ENCODE measurements at regions not wholly inside any gene's neighbourhood (a gene's known extent, or its start where the extent isn't known, plus 50 kb on each side); places are given as distances from the start of the nearest gene placed in this dataset.

DNA sequence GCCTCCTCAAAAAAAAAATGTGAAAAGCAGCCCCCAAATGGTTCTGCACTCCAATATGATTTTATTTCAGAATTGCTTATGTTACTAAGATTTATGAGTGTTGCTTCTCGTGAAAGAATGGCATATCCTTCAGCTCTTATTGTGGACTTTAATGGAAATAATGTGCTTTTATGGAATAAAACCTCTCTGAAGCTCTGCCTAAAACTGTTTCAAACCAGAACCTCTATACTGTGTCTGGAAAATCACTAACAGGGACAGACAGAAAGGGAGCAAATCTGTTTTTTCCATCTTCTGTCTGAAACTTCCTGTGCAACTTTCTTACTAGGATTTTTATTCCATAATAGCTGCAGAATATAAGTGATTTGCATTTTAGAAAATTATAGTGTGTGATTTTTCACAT, 493.1 kb downstream of the ANKRD50 start:
- DNase-seq (ENCODE audit: low read depth in 3 of 3), result no peak

DNA sequence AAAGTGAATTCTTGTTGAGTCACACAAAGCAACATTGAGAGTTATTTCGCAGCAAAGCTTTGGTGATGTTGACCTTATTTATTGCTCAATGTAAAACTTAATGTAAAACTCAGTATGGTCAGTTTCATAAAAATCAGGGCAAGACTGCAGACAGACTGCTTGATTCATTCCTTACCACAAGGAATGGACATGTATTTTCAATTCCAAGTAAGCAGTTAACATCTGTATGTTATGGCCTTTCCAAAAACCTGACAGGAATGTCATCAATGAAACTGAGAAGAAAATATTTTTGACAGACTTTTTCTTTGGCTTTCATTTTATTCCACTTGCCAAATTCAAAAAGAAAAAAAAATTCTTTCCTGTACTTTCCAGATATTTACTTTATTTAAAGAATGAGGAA, 488.3 kb downstream of the ANKRD50 start:
- no peak for DNase-seq (ENCODE audit: low read depth in 3 of 3)

DNA sequence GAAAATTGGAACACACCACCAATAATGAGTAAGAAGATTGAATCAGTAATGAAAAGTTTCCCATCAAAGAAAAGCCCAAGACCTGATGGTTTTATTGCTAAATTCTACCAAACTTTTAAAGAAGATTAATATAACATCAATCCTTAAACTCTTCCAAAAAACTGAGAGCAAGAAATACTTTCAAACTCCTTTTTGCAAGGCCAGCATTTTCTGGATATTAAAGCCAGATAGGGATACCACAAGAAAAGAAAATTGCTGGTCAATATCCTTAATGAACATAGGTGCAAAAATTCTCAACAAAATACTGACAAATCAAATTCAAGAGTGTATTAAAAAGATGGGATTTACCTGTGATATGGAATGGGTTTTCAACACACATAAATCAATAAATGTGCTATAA, 484.6 kb downstream of the ANKRD50 start:
- no peak for DNase-seq (ENCODE audit: low read depth in 3 of 3)

DNA sequence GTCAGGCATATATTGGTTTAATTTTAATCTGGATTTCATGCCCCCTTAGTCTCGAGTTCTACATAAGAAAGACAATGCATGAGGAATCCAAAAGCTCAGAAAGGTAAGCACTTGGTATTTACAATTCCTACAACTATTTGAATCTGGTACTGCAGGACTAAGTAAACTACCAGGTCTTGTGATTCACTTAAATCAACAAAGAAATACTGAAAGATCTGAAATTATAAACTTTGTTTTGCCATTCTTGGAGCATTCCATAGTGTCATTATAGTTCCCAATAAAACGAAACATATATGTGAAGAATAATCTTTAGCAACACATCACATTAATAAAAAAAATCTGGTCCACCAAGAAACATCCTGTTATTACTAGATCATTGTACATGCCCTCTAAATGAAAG, 482.3 kb downstream of the ANKRD50 start:
- no peak for DNase-seq (ENCODE audit: low read depth in 3 of 3)

DNA sequence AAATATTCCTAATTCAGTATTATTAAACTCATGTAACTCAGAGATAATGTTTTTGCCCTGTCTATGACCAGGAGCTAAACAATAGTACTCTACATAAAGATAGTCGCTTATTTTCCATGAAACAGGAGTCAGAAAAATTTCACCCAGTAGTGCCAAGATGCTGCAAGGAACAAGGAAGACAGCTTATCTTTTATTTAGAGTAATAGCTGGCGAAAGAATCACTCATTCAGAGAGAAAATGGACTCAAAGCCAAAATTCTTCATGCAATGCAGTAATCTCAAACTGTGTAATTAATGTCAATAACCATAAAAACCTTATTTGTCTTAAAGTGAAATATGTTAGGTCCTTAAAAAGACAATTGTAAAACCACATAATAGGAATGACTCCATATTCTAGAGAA, 477.8 kb downstream of the ANKRD50 start:
- no peak for DNase-seq (ENCODE audit: low read depth in 3 of 3)

DNA sequence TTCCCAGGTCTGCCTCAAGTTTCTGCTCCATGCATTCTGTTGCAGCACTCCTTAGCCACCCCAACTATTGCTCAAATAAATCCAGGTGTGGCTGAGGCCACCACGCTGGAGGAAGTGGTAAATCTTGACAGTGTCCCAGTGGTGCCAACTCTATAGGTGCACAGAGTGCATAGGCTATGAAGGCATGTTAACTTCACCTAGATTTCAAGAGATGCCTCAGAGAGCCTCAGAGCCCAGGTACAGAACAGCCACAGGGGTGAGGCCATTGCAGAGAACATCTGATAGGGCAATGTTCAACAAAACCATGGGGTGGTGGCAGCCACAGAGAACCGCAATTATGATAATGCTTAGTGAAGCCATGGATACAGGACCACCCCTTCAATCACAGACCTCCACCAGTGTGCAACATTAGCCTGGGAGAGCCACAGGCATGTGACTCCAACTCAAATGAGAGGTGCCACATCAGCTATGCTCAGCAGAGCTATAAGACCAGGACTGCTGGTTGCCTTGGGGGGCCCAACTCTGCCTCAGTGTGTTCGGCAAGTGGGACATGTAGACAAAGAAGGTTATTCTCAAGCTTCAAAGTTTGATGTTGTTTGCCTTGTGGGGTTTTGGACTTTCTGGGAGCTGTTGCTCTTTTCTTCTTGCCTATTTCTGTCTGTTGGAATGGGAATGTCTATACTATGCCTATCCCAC, 468.7 kb downstream of the ANKRD50 start:
- DNase-seq (ENCODE audit: low read depth in 3 of 3), result no peak

DNA sequence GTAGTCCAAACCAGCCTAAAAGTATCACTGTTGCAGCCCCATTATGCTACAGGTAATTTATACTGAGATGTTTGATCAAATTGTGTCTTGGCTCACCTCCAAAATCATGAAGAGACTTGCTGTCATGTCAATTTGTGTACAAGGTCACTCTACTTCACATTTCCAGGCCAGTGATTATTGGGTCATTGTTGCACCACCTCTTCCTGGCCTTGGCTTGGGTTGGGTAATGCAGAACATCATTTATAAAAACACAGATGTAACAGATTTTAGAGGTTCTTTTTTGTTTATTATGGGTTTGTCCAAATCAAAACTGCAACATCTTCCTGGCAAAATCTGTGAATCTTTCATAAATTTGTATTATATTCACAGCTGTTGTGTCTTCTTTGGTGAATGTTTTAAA, 459.5 kb downstream of the ANKRD50 start:
- no peak for DNase-seq (ENCODE audit: low read depth in 3 of 3)

DNA sequence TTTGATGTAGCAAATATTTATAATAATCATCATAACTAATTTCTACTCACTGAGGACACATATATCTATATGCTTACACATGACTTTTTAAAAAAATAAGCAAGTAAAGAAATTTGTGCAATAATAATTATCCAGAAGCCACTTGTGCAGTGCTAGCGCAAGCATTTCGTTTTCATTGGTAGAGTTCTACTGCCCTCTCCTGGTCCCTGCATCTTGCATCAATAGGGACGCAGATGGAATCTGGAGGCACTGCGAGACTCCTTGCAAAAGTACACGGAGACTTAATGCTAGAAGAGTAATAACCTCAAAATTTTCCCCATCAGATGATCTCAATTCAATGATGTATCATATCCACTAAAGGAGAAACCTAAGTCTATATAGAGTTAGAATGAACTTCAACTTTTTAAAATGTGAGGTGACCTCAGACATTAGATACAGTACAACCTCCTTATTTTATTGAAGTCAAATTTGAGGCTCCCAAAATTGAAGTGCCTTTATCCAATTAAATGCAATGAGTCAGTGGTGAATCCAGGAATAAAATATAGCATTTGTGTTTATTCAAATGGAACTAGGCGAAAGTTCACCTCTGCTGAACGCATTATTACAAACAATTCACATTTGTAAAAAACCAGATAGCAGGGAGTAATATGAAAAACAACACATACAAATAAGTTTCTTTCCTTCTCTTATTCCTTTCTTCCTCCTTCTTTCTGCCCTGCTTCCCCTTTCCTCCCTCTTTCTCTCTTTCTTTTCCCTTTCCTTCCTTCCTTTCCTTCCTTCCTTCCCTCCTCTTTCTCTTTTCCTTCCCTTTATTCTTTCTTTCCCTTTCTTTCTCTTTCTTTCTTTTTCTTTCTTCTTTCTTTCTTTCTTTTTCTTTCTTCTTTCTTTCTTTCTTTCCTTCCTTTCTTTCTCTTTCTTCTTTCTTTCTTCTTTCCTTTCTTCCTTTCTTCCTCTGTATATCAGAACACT, 450.0 kb downstream of the ANKRD50 start:
- peak in 2 of 3 donors; percentile 6 to 22 for DNase-seq (ENCODE audit: low read depth in 3 of 3)

DNA sequence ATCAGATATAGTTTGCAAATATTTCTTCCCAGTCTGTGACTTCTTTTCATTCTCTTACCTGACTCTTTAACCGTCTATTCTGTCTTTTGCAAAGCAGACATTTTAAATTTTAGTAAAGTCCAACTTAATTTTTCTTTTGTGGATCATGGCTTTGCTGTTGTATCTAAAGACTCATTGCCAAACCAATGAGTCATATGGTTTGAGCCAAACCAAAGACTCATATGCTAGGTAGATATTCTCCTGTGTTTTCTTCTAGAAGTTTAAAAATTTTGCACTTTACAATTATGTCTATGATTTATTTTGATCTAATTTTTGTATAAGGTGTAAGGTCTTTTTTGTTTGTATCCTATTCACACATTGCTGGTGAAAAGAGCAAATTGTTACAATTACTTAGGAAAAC, 446.8 kb downstream of the ANKRD50 start:
- no peak for DNase-seq (ENCODE audit: low read depth in 3 of 3)

DNA sequence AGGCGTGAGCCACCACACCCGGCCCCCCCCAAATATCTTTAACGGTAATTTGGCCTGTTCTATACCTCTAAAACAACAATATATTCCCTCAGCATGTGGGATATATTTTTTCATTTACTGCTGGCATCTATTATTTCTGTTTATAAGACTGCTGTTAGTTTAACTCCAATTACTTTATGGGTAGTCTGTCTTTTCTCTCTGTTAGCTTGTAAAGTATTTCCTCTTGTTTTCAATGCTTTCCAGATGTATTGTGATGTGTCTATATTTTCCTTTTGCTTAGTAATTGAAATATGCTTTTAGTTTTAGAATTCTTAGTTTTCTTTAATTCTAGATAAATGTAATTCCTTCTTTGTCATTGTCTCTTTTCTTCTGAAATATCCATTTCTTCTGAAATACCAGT, 445.8 kb downstream of the ANKRD50 start:
- DNase-seq (ENCODE audit: low read depth in 3 of 3), result no peak

DNA sequence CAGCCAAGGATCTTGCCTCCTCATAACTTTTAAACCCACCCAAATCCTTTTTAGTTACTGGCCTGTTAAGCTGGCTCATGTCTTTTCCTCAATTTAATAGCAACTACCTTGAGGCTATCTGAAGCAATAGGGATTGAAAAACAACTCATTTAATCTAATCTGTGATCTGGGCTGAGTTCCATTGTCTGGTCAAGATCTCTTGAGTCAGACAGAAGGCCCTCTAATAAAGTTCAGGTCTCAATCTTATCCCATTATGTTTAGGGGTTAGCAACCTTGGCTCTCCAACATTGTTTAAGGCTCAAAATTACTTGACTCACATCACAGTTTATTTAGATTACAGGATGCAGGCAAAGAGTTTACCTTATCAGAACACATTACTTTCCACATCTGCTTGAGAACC, 436.1 kb downstream of the ANKRD50 start:
- no peak for DNase-seq (ENCODE audit: low read depth in 3 of 3)

DNA sequence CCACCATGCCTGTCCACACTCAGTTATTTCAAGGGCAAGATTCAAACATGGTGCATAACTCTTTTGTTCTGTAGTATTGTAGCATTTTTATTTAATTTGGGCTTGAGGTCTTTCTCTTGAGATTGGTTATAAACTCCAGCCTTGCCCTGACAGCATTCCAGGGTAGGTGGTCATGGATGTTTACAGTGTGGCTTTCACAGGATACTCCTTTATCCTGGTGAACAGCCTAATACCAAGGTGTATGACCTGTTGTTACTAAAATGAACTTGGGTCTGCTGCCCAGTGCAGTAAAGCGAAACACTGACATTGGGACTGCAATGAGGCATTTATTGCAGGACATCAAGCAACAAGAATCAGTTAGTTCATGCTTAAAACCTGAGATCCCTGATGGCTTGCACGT, 434.8 kb downstream of the ANKRD50 start:
- DNase-seq (ENCODE audit: low read depth in 3 of 3), result no peak

DNA sequence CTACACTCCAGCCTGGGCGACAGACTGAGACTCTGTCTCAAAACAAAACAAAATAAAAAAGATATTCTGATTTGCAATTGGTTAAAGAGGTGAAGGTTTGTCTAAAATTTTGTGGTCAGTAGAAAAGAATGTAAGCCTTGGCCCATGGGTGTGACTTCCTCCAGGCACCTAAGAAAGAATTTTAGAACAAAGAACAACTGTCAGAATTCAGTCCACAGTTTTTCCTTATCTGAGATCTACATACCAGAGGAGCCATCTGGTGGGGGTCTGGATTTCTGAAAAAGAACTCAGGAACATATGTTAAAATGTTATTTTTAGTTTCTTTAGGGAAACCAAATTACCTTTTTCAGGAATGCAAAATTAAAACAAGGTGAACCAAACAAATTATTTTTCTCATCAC, 434.1 kb downstream of the ANKRD50 start:
- DNase-seq (ENCODE audit: low read depth in 3 of 3), result no peak

DNA sequence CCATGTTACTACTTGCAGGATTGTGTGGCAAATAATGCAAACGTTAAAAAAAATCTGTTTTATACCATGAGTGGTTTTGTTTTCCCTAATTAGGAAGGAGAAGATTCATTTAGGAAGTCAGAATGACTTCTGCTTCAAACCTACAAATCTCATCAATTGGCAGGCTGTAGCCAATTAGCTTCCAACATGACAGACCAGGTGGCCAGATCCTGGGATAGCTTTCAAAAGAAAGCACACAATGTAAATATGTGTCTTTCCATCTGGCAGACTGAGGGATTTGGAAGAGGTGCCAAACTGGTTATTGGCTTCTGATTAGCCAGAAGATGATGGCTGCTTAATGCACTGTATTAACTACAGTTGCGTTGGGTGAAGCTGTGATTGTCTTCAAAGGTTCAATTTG, 432.8 kb downstream of the ANKRD50 start:
- no peak for DNase-seq (ENCODE audit: low read depth in 3 of 3)

DNA sequence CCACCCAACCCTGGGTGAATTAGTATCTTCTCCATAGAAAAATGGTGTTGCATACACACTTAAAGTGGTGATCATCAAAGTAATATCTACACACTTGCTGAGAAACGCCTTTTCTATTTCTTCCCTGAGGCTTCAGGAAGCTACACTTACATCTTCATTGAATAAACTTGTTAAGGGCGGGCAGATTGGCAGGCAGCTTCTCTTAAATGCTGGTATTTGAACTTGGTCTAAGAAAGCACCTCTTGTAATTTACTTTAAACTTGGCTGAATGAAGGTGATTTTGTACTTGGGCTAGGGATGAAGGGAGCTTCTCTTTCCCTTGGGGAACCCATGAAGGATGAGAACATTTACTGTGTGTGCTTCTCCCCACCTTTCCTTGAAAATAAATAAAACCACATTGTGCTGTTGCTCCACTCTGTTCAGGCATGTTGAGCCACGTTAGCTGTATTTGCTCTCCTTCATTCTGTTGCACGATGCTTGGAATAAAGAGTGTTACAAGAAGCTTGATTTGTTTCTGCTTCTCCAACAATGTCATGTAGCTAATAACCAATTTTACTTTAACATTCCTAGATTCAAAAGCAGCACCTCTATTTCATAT, 430.1 kb downstream of the ANKRD50 start:
- DNase-seq (ENCODE audit: low read depth in 3 of 3), result no peak

DNA sequence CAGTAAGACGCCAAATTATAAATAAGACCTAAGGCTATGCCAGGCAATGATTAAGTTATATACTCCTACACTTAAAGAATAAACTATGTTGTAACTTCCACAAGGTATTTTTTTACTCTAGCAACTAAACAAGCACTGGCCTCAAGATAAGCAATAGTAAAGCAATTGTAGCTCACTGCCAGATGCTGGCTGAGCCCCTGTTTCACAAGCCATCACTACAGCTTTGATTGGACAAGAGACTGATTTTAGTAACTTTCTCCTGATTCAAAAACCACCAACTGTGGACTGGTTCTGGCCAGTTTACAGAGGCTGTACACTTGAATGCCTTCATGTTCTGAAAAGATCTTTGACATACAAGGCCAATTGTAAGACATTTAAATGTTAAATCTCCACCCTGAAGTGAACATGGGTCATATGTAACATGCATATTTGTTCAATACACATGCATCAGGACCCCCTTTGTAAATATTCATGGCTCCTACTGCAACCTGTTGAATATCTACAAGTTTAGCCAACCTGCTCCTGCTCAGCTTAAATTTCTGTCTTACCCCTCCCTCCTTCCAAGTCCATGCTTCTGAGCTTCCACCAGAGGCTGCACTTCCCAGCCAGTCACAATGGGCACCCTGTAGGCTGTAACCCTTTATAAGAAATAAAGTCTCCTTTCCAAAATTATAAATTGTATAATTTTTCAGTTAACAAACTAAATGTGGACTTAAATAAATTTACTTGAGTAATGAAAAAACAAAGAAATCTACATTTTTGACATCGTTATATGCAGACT, 423.6 kb downstream of the ANKRD50 start:
- no peak for DNase-seq (ENCODE audit: low read depth in 3 of 3)

DNA sequence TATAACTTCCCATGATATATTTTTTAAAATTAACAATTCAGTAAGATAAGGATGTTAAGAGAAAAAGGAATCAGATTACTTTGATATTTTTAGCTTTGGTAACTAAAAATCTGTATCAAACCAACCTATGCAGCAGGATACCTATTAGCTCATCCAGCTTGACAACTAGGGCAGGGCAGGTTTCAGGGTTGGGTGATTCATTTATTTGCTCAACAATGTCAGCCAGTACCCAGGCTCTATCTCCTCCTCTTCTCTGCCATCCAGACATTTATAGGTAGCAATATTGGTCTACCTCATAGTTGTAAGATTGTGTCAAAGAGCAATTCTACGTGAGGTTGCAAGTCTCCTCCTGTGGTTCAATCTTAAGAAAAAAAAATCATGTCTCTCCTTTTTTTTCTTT, 421.9 kb downstream of the ANKRD50 start:
- DNase-seq (ENCODE audit: low read depth in 3 of 3), result no peak

DNA sequence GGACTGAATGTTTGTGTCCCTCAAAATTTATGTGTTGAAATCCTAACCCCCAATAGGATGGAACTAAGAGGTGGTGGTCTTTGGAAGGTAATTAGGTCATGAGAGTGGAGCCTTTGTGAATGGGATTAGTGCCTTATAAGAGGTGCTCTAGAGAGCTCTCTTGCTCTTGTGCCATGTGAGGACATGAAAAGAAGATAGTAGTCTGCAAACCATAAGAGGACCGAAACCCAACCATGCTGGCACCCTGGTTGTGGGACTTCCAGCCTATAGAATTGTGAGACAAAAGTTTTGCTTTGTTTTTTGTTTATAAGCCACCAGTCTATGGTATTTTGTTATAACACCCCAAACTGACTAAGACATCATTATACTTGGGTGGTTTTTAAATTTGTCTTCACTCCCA, 417.1 kb downstream of the ANKRD50 start:
- no peak for DNase-seq (ENCODE audit: low read depth in 3 of 3)

DNA sequence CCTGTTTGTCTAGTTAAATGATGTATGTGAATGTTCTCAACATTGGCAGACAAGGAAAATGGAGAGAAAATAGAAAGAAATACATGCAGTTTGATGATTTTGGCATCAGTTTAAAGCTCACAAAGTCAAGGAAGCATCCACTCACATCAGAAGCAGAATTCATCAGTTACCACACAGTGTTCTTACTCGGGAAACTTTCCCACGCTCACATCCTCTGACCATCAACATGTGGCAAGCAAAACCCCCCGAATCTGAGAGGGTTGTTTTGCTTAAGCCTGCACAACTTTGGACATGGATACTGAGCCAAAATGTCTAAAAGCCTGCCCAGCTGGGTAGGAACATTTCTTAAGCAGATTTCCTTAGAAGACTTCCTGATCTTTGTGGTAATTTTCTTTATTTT, 407.6 kb downstream of the ANKRD50 start:
- no peak for DNase-seq (ENCODE audit: low read depth in 3 of 3)

DNA sequence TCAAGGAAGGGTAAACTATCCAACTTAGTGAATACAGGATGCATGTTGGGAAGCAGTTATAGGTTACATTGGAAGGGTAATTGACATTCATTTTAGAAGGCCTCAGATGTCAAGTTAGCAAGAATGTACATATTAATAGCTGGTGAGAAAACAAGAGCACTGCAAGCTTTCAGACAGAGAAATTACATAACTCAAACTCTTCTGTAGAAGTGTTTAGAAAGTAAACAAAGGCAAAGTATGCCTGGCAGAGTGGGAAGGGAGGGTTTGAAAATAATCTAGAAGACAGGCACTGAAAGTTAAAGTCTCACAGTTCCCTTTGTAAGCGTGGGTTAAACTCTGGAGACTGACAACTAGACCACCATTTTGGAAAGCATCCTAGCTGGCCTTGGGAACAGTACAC, 406.2 kb downstream of the ANKRD50 start:
- DNase-seq (ENCODE audit: low read depth in 3 of 3), result no peak

DNA sequence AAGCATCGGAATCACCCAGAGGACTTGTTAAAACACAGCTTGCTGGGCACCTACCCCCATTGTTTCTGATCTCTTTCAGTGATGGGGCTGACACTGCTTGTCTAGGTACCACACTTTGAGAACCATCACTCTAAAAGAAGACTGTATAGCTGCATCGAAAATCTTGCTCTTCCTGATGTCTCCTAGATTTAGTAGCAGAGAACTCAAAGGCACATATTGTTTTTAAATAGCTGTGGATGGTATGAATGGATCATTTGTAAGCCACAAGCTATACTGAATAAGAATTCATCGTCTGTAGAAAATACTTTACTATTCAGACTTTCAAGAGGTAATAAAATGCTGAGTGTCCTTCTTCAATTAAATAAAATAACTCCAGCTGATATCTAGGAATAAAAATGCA, 405.4 kb downstream of the ANKRD50 start:
- DNase-seq (ENCODE audit: low read depth in 3 of 3), result no peak

DNA sequence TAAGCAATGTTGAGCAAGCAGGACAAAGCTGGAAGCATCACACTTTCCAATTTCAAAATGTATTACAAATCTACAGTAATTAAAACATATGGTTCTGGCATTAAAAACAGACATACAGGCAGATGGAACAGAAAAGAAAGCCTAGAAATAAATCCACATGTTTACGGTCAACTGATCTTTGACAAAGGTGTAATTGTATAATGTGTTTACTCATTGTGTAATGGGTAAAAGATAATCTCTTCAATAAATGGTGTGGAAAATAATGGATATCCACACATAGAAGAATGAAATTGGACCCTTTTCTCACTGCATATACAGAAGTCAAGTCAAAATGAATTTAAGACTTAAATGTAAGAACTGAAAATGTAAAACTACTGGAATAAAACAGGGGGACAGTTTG, 394.2 kb downstream of the ANKRD50 start:
- DNase-seq (ENCODE audit: low read depth in 3 of 3), result no peak

All from stimulated activated CD4-positive, alpha-beta T cell treated with anti-CD3 and anti-CD28 coated beads, TNF-alpha, amount 100 ng/mL, for 48 hours (primary cell).